GM19438 (cell line): ENCODE measurements at regions not wholly inside any gene's neighbourhood (a gene's known extent, or its start where the extent isn't known, plus 50 kb on each side); places are given as distances from the start of the nearest gene placed in this dataset.

ENCODE experiments used
- ATAC-seq: cut with Tn5 transposase; IDR thresholded peaks from one replicate; pipeline ENCODE4 v1.9.1; 2021; ENCODE audit warnings: low read depth; ENCODE audit not compliant: unreplicated experiment

GRCh38 chr4:17339376-17339775 is 172.5 kb downstream of the QDPR start:
- no peak for ATAC-seq

GRCh38 chr4:17336986-17337385 is 174.9 kb downstream of the QDPR start:
- no peak for ATAC-seq

GRCh38 chr4:17336524-17336961 is 175.3 kb downstream of the QDPR start:
- peak; percentile 89 for ATAC-seq

- ATAC-seq = no peak
Observed at GRCh38 chr4:17336069-17336468, 175.8 kb downstream of the QDPR start.

GRCh38 chr4:17335371-17335770 is 176.5 kb downstream of the QDPR start:
- no peak for ATAC-seq

- no peak for ATAC-seq
Observed at GRCh38 chr4:17332478-17332877, 179.4 kb downstream of the QDPR start.

- ATAC-seq = no peak
Observed at GRCh38 chr4:17329046-17329445, 182.8 kb downstream of the QDPR start.

GRCh38 chr4:17328141-17328815 is 183.6 kb downstream of the QDPR start:
- ATAC-seq = no peak

GRCh38 chr4:17327591-17327990 is 184.3 kb downstream of the QDPR start:
- no peak for ATAC-seq

GRCh38 chr4:17326756-17327155 is 185.1 kb downstream of the QDPR start:
- ATAC-seq = no peak

GRCh38 chr4:17325098-17325497 is 186.8 kb downstream of the QDPR start:
- no peak for ATAC-seq

GRCh38 chr4:17324386-17324830 is 187.5 kb downstream of the QDPR start:
- ATAC-seq = no peak

GRCh38 chr4:17323554-17324385 is 188.1 kb downstream of the QDPR start:
- no peak for ATAC-seq

- no peak for ATAC-seq
Observed at GRCh38 chr4:17322514-17322913, 189.4 kb downstream of the QDPR start.

GRCh38 chr4:17320046-17320445 is 191.8 kb downstream of the QDPR start:
- no peak for ATAC-seq

GRCh38 chr4:17317526-17317925 is 194.4 kb downstream of the QDPR start:
- no peak for ATAC-seq

- ATAC-seq = no peak
Observed at GRCh38 chr4:17316566-17316965, 195.3 kb downstream of the QDPR start.

GRCh38 chr4:17315459-17315858 is 196.4 kb downstream of the QDPR start:
- ATAC-seq = no peak

GRCh38 chr4:17313194-17313593 is 198.7 kb downstream of the QDPR start:
- ATAC-seq = no peak

GRCh38 chr4:17310269-17310652 is 201.6 kb downstream of the QDPR start:
- no peak for ATAC-seq

- ATAC-seq = no peak
Observed at GRCh38 chr4:17309567-17310268, 202.2 kb downstream of the QDPR start.
